ENCODE measurements at regions not wholly inside any gene's neighbourhood (a gene's known extent, or its start where the extent isn't known, plus 50 kb on each side); places are given as distances from the start of the nearest gene placed in this dataset.

GRCh38 chr14:86015941-86016340 lies 486.0 kb downstream of the FLRT2 start:
- FAIRE-seq: no peak

- no peak for FAIRE-seq
Measured at GRCh38 chr14:86015511-86015910, 485.6 kb downstream of the FLRT2 start.

DNA sequence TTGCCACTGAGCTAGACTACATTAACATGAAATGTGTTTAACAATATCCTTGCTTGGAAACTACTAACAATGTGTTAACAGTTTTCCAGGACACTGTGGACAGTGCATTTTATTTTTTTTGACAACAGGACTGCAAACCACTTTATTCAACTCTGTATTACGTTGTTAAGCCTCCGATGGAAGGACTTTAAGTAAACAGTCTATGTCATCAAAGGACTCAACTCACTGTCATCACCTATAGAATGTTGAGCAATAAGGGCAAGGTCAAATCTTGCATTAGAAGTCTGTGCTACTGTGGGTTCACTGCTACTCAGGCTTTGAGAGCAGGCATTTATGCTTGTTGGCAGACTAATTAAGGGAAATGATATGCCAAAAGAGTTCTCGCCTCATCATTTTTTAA lies 483.7 kb downstream of the FLRT2 start:
- FAIRE-seq: no peak

DNA sequence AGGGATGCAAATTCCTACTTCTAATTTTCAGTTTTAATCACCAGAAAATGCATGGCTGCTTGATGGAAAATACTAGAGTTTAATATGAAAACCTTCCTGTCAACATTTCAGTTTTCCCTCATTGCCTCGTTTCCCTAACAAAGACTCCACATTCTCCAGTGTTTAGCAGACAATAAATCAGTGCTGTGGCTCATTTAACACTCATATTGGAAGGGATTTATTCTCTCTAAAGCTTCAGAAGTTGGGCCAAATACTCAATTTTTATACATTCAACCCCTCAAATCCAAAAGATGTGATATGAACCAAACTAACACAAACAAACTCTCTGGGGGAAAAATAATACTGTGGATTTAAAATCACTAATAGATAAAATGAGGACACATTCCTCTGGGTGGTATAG lies 482.5 kb downstream of the FLRT2 start:
- no peak for FAIRE-seq

- no peak for FAIRE-seq
Measured at GRCh38 chr14:86003998-86004397, 474.1 kb downstream of the FLRT2 start.

DNA sequence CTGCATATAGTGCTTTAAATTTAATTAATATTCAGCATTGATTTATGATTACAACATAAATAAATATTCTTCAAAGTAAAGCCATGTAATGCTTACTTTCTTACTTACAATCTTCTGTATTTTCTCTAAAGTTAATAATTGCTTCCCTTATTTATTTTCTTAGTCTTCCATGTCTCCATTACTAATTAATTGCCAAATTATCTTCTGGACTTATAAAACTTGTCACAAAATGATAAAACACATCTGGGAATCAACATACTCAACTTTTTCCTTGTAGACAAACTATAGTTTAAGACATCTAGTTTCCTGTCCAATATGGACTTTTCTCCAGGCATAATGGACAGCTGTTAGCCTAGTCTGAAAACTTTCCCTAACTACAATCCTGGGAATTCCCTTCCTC lies 466.6 kb downstream of the FLRT2 start:
- no peak for FAIRE-seq

DNA sequence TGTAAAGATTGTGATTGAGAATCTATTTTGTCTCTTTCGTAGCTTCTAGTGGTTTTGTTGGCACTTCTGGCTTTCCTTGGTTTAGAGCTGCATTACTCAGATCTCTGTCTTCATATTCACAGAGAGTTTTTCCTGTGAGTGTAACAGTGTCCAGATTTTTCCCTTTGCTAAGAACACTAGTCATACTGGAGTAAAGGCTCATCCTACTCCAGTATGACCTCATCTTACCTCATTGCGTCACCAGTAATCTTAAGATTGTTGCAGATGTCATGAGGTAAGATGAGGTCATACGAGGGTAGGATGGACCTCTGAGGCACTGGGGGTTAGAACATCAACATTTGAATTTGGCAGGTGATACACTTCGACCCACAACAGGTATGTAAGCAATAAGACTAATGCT lies 461.2 kb downstream of the FLRT2 start:
- FAIRE-seq: no peak

DNA sequence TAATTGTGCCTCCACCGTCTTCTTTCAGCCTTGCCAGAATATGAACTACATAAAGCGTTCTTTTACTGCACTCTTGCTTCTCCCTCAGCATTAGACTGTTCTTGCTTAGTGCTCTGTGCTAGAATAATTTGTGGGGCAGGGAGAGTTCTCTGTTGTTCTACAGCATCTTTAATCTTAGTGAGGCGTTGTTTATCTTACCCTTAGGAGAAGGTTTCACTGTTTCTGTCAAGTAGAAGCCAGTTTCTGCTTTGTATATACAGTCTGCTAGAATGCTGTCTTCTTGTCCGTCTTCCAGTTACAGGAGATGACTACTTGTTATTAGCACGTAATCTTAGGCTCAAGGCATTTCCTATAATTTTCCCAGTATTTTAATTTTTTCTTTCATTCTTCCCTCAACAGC lies 458.0 kb downstream of the FLRT2 start:
- no peak for FAIRE-seq

- no peak for FAIRE-seq
Measured at GRCh38 chr14:85987292-85987691, 457.3 kb downstream of the FLRT2 start.

DNA sequence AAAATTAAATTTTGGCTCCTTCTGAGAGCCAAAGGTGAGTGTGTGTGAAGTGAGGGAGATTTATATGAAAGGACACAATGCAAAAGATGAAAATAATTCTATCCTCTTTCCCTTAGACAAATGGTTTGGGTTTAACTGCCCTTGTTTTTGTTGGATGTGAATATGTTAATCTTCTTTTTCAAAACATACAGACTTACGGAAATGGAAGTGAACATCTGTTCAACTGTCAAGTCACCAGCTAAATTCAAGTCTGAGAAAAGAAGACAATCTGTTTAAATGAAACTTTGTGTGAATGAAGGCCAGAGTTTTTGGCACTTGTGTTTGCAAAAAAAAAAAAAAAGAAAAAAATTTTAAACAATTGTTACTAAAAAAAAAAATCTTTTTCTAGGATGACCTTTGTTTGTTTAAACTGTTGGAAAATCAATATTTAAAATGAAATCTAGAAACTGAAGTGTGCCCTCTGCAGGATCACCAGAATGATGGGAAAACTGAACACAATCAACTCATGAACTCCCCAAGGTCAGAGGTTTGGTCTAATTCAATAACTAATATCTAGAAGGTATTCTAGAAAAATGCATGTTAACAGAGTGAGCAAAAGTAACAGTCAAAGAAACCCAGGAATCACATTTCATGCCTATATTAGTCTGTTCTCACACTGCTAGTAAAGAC lies 448.8 kb downstream of the FLRT2 start:
- no peak for FAIRE-seq

GRCh38 chr14:85974602-85975001 lies 444.7 kb downstream of the FLRT2 start:
- FAIRE-seq: no peak

DNA sequence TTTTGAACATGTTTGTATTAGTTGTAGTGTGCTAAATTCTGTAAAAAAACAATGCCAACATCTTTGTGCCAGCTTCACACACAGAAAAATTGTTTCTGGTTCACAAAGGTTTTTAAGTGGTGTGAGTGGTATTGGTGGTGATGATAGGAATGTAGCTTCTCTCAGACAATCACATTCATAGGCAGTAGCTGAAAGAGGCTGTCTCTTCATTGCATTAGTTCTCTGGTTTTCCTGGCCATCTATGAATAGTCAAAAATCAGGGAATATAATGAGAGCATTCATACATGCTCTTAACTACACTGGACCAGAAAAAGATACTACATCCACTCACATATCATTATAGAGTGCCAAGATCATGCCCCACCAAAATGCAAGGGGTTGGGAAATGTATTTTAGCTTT lies 433.5 kb downstream of the FLRT2 start:
- FAIRE-seq: no peak

DNA sequence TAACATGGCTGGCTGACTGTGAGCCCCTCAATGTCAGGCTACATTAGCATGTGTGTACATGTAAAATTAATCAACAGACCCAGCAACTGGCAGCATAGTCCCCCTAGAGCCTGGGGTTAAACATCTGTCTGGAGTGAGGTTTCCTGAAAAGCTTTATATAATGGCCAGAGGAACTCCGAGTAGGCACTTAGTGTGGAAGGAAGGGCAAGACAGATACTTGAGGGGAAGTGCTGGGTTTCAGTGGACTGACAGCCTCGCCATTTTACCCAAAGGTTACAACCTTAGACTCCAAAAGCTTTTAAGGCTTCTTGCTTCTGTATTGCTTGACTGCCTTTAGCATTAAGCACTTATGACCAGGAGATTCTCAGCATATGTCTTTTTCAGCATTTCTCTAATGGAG lies 430.8 kb downstream of the FLRT2 start:
- FAIRE-seq: no peak

DNA sequence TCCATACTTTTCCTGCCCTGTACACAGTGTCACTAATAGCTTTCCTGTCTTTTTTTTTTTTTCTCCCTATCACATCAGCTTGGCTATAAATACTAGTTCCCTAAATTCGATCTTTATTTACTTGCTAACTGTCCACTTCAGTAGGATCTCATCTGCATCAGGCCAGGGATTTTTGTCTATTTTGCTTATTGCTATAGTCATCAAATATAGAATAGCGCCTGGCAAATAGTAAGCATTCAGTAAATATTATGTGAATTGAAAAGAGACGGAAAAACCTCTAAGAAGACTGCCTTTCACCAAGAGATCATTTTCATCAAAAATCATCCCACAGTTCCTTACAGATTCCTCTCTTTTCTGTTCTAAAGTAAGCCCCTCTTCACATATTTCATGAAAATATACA lies 429.1 kb downstream of the FLRT2 start:
- FAIRE-seq: no peak

DNA sequence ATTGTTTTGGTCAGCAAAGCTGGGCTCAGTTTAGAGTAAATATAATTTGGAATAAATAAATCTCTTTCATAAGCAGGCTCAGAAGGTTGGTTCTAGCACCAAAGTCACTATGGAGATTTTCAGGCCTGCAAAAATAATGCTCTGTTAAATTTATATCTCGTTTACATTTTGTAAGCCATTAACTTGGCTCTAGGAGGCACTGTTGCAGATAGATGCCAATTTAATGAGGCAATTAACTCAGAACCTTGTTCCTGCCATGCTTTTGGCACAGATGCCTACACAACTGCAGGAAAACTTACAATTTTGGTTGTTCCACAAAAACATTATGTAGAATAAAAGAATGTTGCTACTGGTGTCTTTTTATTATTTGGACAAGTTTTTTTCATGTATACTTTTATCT lies 428.1 kb downstream of the FLRT2 start:
- FAIRE-seq: no peak

- no peak for FAIRE-seq
Measured at GRCh38 chr14:85953265-85953664, 423.3 kb downstream of the FLRT2 start.

DNA sequence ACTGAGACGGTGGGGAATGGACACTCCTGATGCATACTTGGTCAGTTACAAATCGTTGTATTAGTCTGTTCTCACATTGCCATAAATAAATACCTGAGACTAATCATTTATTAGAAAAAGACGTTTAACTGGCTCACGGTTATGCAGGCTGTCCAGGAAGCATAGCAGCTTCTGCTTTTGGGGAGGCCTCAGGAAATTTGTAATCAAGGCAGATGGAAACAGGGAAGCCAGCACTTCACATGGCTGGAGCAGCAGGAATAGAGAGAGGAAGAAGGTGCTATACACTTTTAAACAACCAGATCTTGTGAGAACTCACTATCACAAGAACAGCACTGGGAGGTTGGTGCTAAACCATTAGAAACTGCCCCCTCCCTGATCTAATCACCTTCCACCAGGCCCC lies 418.2 kb downstream of the FLRT2 start:
- no peak for FAIRE-seq

- FAIRE-seq: no peak
Measured at GRCh38 chr14:85947461-85948139, 417.7 kb downstream of the FLRT2 start.

DNA sequence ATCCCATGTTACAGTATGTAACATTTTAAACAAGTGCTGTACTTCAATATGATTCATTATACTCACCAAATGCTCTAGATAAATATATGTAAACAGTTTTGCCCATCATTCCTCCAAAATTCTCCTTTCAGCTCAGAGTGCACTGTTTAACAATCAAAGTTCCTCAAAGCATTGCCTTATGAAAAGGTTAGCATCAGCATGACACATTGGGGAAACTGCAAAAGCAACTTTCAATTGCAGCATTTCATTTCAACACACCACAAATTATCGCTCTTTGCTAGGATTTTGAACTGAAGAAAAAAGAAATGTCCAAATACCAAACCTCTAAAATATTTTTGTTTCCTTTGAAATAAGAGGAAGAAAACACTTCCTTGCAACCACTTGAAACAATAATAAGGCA lies 413.2 kb downstream of the FLRT2 start:
- no peak for FAIRE-seq

DNA sequence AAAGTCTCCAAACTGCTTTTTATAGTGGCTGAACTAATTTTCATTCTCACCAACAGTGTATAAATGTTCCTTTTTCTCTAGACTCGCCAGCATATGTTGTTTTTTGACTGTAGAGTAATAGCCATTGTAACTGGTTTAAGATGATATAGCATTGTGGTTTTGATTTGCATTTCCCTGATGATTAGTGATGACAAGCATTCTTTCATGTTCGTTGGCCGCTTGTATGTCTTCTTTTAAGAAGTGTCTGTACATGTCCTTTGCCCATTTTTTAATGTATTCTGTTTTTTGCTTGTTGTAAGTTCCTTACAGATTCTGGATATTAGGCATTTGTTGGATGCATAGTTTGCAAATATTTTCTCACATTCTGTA lies 404.9 kb downstream of the FLRT2 start:
- no peak for FAIRE-seq

DNA sequence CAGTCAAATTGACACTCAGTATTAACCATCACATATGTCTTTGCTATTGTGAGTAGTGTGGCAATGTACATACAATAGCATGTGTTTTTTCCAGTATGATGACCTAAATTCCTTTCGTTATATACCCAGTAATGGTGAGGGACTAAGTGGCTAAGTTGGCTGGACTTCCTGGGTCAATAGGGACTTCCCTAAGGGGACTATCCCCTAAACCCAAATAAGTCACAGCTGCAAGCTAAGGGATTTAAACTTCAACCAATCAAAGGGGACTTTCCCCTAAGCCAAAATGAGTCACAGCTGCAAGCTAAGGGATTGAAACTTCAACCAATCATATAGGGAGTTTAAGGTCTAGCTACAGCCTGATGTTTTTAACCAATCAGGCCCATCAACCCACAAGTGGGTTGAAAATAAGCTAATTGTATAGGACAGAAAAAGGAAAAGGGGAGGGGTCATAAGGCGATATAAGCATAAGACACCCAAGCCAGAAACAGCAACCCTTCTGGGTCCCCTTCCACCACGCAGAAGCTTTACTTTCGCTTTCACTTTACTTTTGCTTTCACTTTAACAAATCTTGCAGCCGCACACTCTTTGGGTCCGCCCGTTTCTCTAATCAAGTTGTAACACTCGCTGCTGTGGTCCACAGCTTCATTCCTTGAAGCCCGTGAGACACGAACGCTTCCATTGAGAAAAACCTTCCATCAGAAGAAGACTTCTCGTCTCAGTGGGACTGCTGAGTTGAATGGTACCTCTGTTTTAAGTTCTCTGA lies 404.4 kb downstream of the FLRT2 start:
- no peak for FAIRE-seq

- FAIRE-seq: no peak
Measured at GRCh38 chr14:85921241-85921640, 391.3 kb downstream of the FLRT2 start.

GRCh38 chr14:85917716-85918115 lies 387.8 kb downstream of the FLRT2 start:
- FAIRE-seq: no peak

- FAIRE-seq: no peak
Measured at GRCh38 chr14:85915711-85916110, 385.8 kb downstream of the FLRT2 start.
